Ishikawa (cell line): ENCODE measurements at regions not wholly inside any gene's neighbourhood (a gene's known extent, or its start where the extent isn't known, plus 50 kb on each side); places are given as distances from the start of the nearest gene placed in this dataset.

Source experiments
- CEBPB ChIP-seq: IDR thresholded peaks from 2 replicates; pipeline ENCODE4 v1.6.1; 2012
- CREB1 ChIP-seq: IDR thresholded peaks from 2 replicates; pipeline ENCODE4 v1.6.1; 2012; ENCODE audit warnings: low read depth
- EGR1 ChIP-seq: IDR thresholded peaks from 2 replicates; pipeline ENCODE4 v1.6.1; 2012
- EP300 ChIP-seq: IDR thresholded peaks from 2 replicates; pipeline ENCODE4 v1.6.1; 2012; ENCODE audit warnings: borderline replicate concordance
- FOXM1 ChIP-seq: IDR thresholded peaks from 2 replicates; pipeline ENCODE4 v1.6.1; 2012; ENCODE audit warnings: low read depth, borderline replicate concordance
- NFIC ChIP-seq: IDR thresholded peaks from 2 replicates; pipeline ENCODE4 v1.6.1; 2012
- RAD21 ChIP-seq: IDR thresholded peaks from 2 replicates; pipeline ENCODE4 v1.6.1; 2012; ENCODE audit warnings: low read depth
- TAF1 ChIP-seq: IDR thresholded peaks from 2 replicates; pipeline ENCODE4 v1.6.1; 2012; ENCODE audit warnings: low read depth, mild to moderate bottlenecking
- TCF12 ChIP-seq: IDR thresholded peaks from 2 replicates; pipeline ENCODE4 v1.6.1; 2012; ENCODE audit warnings: low read depth
- TEAD4 ChIP-seq: IDR thresholded peaks from 2 replicates; pipeline ENCODE4 v1.6.1; 2012
- YY1 ChIP-seq: IDR thresholded peaks from 2 replicates; pipeline ENCODE4 v1.6.1; 2012; ENCODE audit warnings: low read depth
- ZBTB7A ChIP-seq: IDR thresholded peaks from 2 replicates; pipeline ENCODE4 v1.6.1; 2012; ENCODE audit warnings: low read depth
- TF ChIP-seq, protein P1 (sequence below): IDR thresholded peaks from 2 replicates; pipeline ENCODE4 v1.6.1; 2012; ENCODE audit warnings: low read depth, mild to moderate bottlenecking
- TF ChIP-seq, protein P2 (sequence below): IDR thresholded peaks from 2 replicates; pipeline ENCODE4 v1.6.1; 2012
- TF ChIP-seq, protein P3 (sequence below): IDR thresholded peaks from 2 replicates; pipeline ENCODE4 v1.6.1; 2012

DNA sequence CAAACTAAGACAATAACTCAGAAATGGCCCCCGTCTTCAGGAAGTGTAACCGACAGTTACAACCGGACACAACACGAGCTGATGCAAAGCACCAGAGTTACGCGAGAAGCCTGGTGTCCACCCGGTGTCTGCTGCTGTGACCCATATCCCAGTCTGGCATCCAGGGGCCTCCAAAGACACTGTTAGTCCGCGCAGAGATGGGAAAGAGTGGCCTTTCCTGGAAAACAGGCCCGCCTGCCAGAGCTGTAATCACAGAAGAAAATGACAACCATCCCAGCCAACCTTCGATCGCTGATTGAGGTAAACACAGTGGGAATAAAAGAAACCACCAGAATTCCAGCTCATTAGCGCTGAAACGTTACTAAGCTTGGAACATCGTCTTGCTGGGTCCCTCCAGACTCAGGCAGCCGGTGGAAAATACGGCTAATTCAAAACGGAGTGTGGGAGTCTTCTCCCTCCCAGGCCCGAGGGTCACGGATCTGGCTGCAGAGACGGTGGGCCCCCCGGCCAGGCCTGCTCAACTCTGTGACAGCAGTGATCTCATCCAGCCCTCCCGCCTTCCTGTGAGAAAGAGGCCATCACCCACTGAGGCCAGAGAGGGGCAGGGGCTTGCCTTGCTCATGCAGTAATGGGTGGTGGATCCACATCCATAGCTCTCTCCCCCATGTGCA lies 273.9 kb upstream of the RTL1 start:
- no peak for TF ChIP-seq NFIC
- TF ChIP-seq TCF12 = no peak
- no peak for TF ChIP-seq TAF1
- no peak for TF ChIP-seq TEAD4
- TF ChIP-seq EGR1 = no peak
- TF ChIP-seq, protein P1, sequence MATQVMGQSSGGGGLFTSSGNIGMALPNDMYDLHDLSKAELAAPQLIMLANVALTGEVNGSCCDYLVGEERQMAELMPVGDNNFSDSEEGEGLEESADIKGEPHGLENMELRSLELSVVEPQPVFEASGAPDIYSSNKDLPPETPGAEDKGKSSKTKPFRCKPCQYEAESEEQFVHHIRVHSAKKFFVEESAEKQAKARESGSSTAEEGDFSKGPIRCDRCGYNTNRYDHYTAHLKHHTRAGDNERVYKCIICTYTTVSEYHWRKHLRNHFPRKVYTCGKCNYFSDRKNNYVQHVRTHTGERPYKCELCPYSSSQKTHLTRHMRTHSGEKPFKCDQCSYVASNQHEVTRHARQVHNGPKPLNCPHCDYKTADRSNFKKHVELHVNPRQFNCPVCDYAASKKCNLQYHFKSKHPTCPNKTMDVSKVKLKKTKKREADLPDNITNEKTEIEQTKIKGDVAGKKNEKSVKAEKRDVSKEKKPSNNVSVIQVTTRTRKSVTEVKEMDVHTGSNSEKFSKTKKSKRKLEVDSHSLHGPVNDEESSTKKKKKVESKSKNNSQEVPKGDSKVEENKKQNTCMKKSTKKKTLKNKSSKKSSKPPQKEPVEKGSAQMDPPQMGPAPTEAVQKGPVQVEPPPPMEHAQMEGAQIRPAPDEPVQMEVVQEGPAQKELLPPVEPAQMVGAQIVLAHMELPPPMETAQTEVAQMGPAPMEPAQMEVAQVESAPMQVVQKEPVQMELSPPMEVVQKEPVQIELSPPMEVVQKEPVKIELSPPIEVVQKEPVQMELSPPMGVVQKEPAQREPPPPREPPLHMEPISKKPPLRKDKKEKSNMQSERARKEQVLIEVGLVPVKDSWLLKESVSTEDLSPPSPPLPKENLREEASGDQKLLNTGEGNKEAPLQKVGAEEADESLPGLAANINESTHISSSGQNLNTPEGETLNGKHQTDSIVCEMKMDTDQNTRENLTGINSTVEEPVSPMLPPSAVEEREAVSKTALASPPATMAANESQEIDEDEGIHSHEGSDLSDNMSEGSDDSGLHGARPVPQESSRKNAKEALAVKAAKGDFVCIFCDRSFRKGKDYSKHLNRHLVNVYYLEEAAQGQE = no peak
- no peak for TF ChIP-seq EP300
- no peak for TF ChIP-seq RAD21

DNA sequence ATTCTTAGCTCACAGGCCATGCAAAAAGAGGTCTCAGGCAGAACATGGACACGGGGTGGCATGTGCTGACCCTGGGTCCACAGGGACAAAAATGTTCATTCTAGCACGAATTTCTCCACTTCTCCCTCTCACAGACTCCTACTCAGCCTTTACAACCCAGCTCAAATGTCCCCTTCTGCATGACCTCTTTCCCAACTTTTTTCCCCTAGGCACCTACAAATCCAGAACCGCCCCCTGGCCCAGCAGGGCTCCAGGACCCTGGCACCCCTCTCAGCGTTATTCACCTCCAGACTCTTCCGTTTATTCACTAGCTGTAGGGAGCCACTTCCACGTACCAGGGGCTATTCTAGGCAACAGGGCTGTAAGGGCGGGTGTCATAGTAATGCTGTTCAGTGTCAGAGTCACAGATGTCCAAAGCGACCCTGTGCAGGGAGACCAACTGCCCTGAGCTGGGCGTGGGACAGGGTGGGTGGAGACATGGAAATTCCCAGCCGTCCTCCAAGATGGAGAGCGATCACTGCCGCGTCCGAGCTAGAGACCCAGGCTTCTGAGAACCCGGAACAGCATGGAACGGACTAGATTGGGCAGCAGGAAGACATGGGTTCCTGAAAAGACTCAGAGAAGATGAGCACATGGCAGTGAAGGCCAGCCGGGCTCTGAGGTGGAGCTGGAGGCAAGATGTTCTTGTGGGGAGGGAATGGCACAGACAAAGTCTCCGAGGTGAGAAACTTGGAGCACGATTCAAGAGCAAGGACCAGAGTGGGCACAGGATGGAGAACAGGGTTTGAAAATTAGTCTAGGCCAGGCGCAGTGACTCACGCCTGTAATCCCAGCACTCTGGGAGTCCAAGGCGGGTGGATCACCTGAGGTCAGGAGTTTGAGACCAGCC lies 274.9 kb upstream of the RTL1 start:
- TF ChIP-seq CEBPB (no peak), TCF12 (no peak), YY1 (no peak), TEAD4 (no peak), CREB1 (no peak), FOXM1 (no peak), RAD21 (no peak), EGR1 (no peak), ZBTB7A (no peak), NFIC (no peak), TAF1 (no peak)
- TF ChIP-seq, protein P2, sequence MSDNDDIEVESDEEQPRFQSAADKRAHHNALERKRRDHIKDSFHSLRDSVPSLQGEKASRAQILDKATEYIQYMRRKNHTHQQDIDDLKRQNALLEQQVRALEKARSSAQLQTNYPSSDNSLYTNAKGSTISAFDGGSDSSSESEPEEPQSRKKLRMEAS = no peak
- TF ChIP-seq, protein P3, sequence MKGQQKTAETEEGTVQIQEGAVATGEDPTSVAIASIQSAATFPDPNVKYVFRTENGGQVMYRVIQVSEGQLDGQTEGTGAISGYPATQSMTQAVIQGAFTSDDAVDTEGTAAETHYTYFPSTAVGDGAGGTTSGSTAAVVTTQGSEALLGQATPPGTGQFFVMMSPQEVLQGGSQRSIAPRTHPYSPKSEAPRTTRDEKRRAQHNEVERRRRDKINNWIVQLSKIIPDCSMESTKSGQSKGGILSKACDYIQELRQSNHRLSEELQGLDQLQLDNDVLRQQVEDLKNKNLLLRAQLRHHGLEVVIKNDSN = no peak
- TF ChIP-seq, protein P1 = no peak

DNA sequence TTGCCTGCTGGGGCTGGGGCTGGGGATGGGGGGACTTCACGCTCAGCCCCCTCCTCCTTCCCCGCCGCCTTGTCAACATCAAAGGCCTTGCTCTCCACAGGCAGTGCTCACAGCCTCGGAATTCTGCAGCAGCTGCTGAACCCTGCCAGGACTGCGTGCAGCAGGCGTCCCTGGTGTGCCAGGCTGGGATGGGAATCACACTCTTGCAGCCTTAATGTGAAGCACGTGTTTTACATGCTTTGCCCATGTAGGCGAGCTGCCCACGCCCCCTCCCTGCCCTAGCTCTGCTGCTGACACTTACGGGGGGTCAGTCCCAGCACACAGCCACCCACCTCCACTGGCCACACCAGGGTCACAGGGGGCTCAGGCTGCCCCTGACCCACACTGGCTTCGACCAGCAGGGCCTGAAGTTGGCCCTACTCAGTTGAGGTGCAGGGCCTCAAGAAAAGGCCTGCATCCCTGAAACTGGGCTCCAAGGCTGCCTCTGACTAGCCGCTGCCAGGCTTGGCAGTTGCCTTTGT lies 276.2 kb upstream of the RTL1 start:
- TF ChIP-seq NFIC (no peak), TEAD4 (no peak)

DNA sequence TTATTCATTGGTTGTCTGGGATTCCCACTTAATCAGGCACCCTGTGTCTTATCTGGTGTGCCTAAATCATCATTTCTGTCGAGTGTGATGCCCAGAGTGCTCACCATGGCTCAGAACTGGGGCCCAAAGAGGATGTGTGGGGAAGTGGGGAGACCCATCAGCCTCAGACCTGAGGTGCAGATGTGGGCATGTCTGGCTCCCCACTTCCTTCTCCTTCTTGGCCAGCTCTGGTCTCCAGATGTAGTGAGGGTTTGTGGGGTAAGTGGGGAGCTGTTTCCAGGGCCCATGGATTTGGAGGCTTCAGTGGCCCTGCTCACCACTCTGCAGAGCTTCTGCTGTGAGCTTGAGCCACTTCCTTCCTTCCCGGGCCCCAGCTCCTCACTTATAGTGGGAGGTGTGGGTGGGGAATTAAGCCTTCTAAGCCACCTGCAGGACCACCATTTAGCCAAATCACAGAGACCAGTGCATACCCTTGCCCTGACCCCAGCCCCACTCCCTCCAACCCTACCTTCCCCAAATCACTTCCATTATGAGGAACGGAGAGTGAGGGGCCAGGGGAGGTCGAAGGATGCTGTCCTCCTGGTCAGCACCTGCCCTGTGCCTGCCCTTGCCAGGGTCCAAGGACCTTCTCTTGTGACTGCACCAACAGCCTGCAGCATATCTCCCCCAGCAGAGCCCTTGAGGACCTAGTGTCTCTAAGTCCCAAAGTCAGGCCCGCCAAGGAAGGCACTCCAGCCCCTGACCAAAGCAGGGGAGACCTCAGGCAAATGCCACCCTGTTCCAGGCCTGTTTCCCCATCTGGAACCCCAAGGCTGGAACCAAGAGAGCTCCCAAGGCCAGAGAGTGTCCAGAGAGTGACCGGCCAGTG lies 278.2 kb upstream of the RTL1 start:
- TF ChIP-seq TEAD4 = no peak
- TF ChIP-seq RAD21 = no peak
- TF ChIP-seq, protein P3 = no peak
- TF ChIP-seq, protein P1 = no peak
- no peak for TF ChIP-seq ZBTB7A
- TF ChIP-seq EGR1 = no peak
- no peak for TF ChIP-seq EP300
- no peak for TF ChIP-seq NFIC
- TF ChIP-seq, protein P2 = no peak
- TF ChIP-seq CEBPB = no peak
- no peak for TF ChIP-seq TAF1
- no peak for TF ChIP-seq YY1
- no peak for TF ChIP-seq TCF12
- TF ChIP-seq FOXM1 = no peak
- no peak for TF ChIP-seq CREB1
